ENCODE measurements at regions not wholly inside any gene's neighbourhood (a gene's known extent, or its start where the extent isn't known, plus 50 kb on each side); places are given as distances from the start of the nearest gene placed in this dataset.

GRCh38 chrX:26083093-26083492 is 55.0 kb upstream of the MAGEB18 start:
- POLR2A ChIA-PET = no interaction called here
- no peak for FAIRE-seq
- H3K36me3 ChIP-seq (ENCODE audit: control insufficient read depth in 2 of 2, insufficient read depth in 2 of 2, low read length in 1 of 2) = no peaks in the 10 kb centered on the region

More at GRCh38 chrX:26083093-26083492, 55.0 kb upstream of the MAGEB18 start:
- ATAC-seq = no peak
- RAD21 ChIA-PET (ENCODE audit: unreplicated experiment) = no interaction called here
- Histone ChIP-seq H3K9me3 (replicated peaks; ENCODE audit: control insufficient read depth, insufficient read depth, low read length) (no peaks in the 10 kb centered on the region), H2AFZ (ENCODE audit: control insufficient read depth, low read depth, low read length) (no peak overlapping the region), H4K20me1 (ENCODE audit: control insufficient read depth, insufficient read depth) (no peaks in the 10 kb centered on the region), H3K4me1 (ENCODE audit: control insufficient read depth, insufficient read depth, low read length) (no peaks in the 10 kb centered on the region), H3K4me3 (no peak overlapping the region), H3K79me2 (ENCODE audit: control insufficient read depth, insufficient read depth, low read length) (no peaks in the 10 kb centered on the region), H3K9ac (ENCODE audit: control insufficient read depth, insufficient read depth, low read length) (no peak overlapping the region), H3K4me2 (ENCODE audit: control insufficient read depth, insufficient read depth) (no peak overlapping the region), H3K27me3 (replicated peaks in 1 of 2; ENCODE audit: control insufficient read depth in 2 of 2, insufficient read depth in 2 of 2, low read length in 1 of 2) (no peaks in the 10 kb centered on the region), H3K27ac (ENCODE audit: control insufficient read depth, insufficient read depth) (no peak overlapping the region)
- in situ Hi-C loops (cut with MboI) = no loop called here
- no peak for DNase-seq (ENCODE audit: low read depth, low spot score)
- TF ChIP-seq ZNF217 (IDR thresholded peaks at IDR 0.05) (no peak), RFX5 (IDR thresholded peaks at IDR 0.05; ENCODE audit: low read depth, low read length) (no peak), RAD21 (IDR thresholded peaks at IDR 0.05; ENCODE audit: insufficient read depth, low read depth, low read length) (no peak), BCL3 (IDR thresholded peaks at IDR 0.05; ENCODE audit: borderline replicate concordance, insufficient read depth, low read depth, low read length, poor library complexity, severe bottlenecking) (no peak)
- TF ChIP-seq, protein P1, sequence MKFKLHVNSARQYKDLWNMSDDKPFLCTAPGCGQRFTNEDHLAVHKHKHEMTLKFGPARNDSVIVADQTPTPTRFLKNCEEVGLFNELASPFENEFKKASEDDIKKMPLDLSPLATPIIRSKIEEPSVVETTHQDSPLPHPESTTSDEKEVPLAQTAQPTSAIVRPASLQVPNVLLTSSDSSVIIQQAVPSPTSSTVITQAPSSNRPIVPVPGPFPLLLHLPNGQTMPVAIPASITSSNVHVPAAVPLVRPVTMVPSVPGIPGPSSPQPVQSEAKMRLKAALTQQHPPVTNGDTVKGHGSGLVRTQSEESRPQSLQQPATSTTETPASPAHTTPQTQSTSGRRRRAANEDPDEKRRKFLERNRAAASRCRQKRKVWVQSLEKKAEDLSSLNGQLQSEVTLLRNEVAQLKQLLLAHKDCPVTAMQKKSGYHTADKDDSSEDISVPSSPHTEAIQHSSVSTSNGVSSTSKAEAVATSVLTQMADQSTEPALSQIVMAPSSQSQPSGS (IDR thresholded peaks at IDR 0.05; ENCODE audit: low read length) = no peak
- CTCF ChIA-PET = no interaction called here
- BruUV-seq (replicated peaks) = no TSS peak
- SMC1A ChIA-PET (ENCODE audit: uncharacterized antibody, unreplicated experiment) = no interaction called here
- WGBS (ENCODE audit: insufficient coverage, insufficient replicate concordance, low lambda C conversion rate, missing lambda C conversion rate) = 65% methylated on average over 4 of the region's 4 CpGs
- intact Hi-C loops (cut with micrococcal nuclease; ENCODE audit: unreplicated experiment) = no loop called here
